Esophagus muscularis mucosa (tissue), 4 donors: ENCODE measurements at regions not wholly inside any gene's neighbourhood (a gene's known extent, or its start where the extent isn't known, plus 50 kb on each side); places are given as distances from the start of the nearest gene placed in this dataset.
A peak's percentile ranks its signal among the peaks of the same experiment; 100 is the strongest.

Experiments
- DNase-seq: peaks from one replicate; pipeline ENCODE4 v3.0.0-alpha.2; 2017; ENCODE audit errors: extremely low spot score
- H3K27ac ChIP-seq, 4 donors: fragments of 200-600 bp; sonication (generic); replicated peaks in 1 of 4; 1 replicate in 3 of 4; 2 replicates in 1 of 4; pipeline ENCODE4 v1.5.1; 2016 to 2019; ENCODE audit warnings: mild to moderate bottlenecking in 1 of 4
- H3K27me3 ChIP-seq, 4 donors: fragments of 200-600 bp; sonication (generic); one replicate each; pipeline versions ENCODE4 v1.5.1 to v1.6.0; 2016 to 2019
- H3K36me3 ChIP-seq, 4 donors: fragments of 200-600 bp; sonication (generic); one replicate each; pipeline ENCODE4 v1.5.1; 2016 to 2019
- H3K4me1 ChIP-seq, 4 donors: fragments of 200-600 bp; sonication (generic); one replicate each; pipeline ENCODE4 v1.5.1; 2016 to 2019
- H3K4me3 ChIP-seq, 4 donors: fragments of 200-600 bp; sonication (generic); 1 replicate in 2 of 4; 2 replicates in 2 of 4; pipeline ENCODE4 v1.5.1; 2016 to 2019; ENCODE audit warnings: mild to moderate bottlenecking in 4 of 4, moderate library complexity in 1 of 4
- H3K9me3 ChIP-seq, 4 donors: fragments of 200-600 bp; sonication (generic); 1 replicate in 3 of 4; 2 replicates in 1 of 4; pipeline ENCODE4 v1.5.1; 2016 to 2019
- EP300 ChIP-seq: sonication (generic); formaldehyde crosslinking; IDR thresholded peaks from one replicate; pipeline ENCODE4 v1.6.1; 2017; ENCODE audit warnings: antibody characterized with exemption
- POLR2A ChIP-seq: fragments of 450-650 bp; IDR thresholded peaks from one replicate; pipeline ENCODE4 v1.6.1; 2017; ENCODE audit warnings: antibody characterized with exemption, moderate library complexity, mild to moderate bottlenecking, low read depth
- POLR2AphosphoS5 ChIP-seq, 2 donors: sonication (generic); formaldehyde crosslinking; IDR thresholded peaks; one replicate each; pipeline ENCODE4 v1.6.1; 2017; ENCODE audit warnings: antibody characterized with exemption in 2 of 2
- WGBS: methylation state at CpG from one replicate; pipeline ENCODE4 v1.1.5; 2018; 5-methylcytosine and 5-hydroxymethylcytosine counted together
- intact Hi-C: fragments of 100-400 bp; cut with DNase I; formaldehyde crosslinking; loops from one replicate; pipeline ENCODE4 v1.15.1; 2023
- TF ChIP-seq, protein P1 (sequence below), 3 experiments: fragments of 200-600 bp in 2 of 3; fragments of 450-650 bp in 1 of 3; sonication (generic) in 2 of 3; IDR thresholded peaks; one replicate each; pipeline ENCODE4 v1.5.1; 2017 to 2019; ENCODE audit warnings: antibody characterized with exemption in 3 of 3, mild to moderate bottlenecking in 2 of 3, moderate library complexity in 1 of 3

DNA sequence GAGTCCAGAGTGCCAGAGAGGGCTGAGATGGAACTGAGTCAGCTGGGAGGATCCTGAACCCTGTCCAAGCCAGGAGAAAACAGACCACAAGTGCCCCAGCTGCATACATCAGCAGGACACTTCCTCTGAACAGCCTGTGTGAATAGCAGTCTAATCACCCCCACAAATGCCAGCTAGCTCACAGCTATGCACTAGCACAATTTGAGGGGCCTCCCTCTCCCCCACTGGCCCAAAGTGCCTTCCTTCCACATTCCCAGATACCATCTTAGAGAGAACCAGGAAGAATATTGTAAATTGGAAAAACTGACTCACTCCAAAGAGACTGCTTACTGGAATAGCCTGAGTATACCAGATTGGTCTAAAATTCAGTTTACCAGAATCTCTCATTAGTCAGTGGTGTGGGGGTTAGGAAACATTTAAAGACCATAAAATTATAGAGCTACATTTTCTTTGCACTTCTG is 292.6 kb upstream of the KLF3 start:
- Histone ChIP-seq H3K36me3 (no peaks in the 10 kb centered on the region), H3K27me3 (no peaks in the 10 kb centered on the region), H3K27ac (no peak overlapping the region), H3K9me3 (no peaks in the 10 kb centered on the region), H3K4me1 (peaks cover 13 to 27% (median 21%) of the 10 kb centered on the region in 4 donors), H3K4me3 (no peak overlapping the region)
- intact Hi-C loops = no loop called here
- DNase-seq = no peak
- TF ChIP-seq POLR2A (no peak), EP300 (no peak), POLR2AphosphoS5 (IDR thresholded peaks at IDR 0.05) (no peak)
- TF ChIP-seq, protein P1, sequence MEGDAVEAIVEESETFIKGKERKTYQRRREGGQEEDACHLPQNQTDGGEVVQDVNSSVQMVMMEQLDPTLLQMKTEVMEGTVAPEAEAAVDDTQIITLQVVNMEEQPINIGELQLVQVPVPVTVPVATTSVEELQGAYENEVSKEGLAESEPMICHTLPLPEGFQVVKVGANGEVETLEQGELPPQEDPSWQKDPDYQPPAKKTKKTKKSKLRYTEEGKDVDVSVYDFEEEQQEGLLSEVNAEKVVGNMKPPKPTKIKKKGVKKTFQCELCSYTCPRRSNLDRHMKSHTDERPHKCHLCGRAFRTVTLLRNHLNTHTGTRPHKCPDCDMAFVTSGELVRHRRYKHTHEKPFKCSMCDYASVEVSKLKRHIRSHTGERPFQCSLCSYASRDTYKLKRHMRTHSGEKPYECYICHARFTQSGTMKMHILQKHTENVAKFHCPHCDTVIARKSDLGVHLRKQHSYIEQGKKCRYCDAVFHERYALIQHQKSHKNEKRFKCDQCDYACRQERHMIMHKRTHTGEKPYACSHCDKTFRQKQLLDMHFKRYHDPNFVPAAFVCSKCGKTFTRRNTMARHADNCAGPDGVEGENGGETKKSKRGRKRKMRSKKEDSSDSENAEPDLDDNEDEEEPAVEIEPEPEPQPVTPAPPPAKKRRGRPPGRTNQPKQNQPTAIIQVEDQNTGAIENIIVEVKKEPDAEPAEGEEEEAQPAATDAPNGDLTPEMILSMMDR (IDR thresholded peaks at IDR 0.05) = no peak

DNA sequence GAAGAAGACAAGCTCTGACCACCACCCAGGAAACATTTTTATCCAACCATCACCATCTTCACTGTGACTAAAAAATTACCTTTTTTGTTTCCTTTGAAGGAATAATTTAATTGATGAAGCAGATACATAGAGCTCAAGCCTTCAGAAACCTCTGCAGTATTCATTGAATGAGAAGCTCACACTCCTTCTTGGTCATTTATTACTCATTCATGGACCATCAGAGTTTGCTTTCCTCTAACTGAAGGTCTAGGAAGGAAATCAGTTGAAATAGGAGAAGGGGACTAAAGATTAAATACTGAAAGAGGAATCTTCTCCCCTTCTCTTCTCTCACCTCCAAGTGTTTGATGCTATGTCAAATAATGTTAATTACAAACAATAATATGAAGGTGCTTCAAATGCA is 290.6 kb upstream of the KLF3 start:
- H3K27me3 ChIP-seq = no peaks in the 10 kb centered on the region
- peaks cover 0 to 7% (median 6%) of the 10 kb centered on the region in 4 donors for H3K4me1 ChIP-seq
- TF ChIP-seq, protein P1 (IDR thresholded peaks at IDR 0.05) = no peak
- TF ChIP-seq POLR2A = no peak
- no peak for TF ChIP-seq POLR2AphosphoS5 (IDR thresholded peaks at IDR 0.05)
- no peak for TF ChIP-seq EP300
- DNase-seq = no peak
- intact Hi-C loops = no loop called here
- no peak overlapping the region for H3K27ac ChIP-seq
- no peak overlapping the region for H3K4me3 ChIP-seq
- H3K36me3 ChIP-seq = no peaks in the 10 kb centered on the region
- no peaks in the 10 kb centered on the region for H3K9me3 ChIP-seq

DNA sequence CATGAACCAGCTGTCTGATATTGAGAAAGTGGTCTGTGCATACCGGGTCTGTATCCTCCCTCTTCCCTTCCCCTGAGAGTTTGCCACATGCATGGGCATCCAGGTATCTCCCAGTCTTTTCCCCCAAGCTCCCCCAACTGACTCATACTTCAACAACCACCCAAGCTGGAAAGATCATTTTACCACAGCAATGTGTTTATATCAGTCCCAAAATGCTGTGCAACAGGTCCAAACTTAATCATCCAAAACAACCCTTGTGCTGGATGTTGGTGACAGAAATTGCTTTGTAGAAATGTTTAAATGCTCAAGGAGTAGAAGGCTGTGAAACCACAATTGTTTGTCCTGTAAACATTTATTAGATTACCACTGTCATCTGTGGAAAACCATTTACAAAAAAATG is 286.8 kb upstream of the KLF3 start:
- H3K27ac ChIP-seq = no peak overlapping the region
- no peaks in the 10 kb centered on the region for H3K9me3 ChIP-seq
- H3K36me3 ChIP-seq = no peaks in the 10 kb centered on the region
- no peak for TF ChIP-seq POLR2AphosphoS5 (IDR thresholded peaks at IDR 0.05)
- no peak overlapping the region for H3K4me3 ChIP-seq
- peaks cover 0 to 3% (median 2%) of the 10 kb centered on the region in 4 donors for H3K4me1 ChIP-seq
- WGBS = 81% methylated on average over 1 of the region's 1 CpG
- intact Hi-C loops = no loop called here
- H3K27me3 ChIP-seq = no peaks in the 10 kb centered on the region
- DNase-seq = no peak

GRCh38 chr4:38378478-38378877 is 285.5 kb upstream of the KLF3 start:
- no peaks in the 10 kb centered on the region for H3K27me3 ChIP-seq
- WGBS = 65% methylated on average over 3 of the region's 3 CpGs
- no peak for TF ChIP-seq POLR2AphosphoS5 (IDR thresholded peaks at IDR 0.05)
- no peak for TF ChIP-seq POLR2A
- TF ChIP-seq EP300 = no peak
- TF ChIP-seq, protein P1 (IDR thresholded peaks at IDR 0.05) = no peak
- no peaks in the 10 kb centered on the region for H3K9me3 ChIP-seq
- H3K36me3 ChIP-seq = no peaks in the 10 kb centered on the region
- peaks cover 0 to 16% (median 15%) of the 10 kb centered on the region in 4 donors for H3K4me1 ChIP-seq
- no peak overlapping the region for H3K4me3 ChIP-seq
- intact Hi-C loops = no loop called here
- no peak for DNase-seq
- no peak overlapping the region for H3K27ac ChIP-seq

DNA sequence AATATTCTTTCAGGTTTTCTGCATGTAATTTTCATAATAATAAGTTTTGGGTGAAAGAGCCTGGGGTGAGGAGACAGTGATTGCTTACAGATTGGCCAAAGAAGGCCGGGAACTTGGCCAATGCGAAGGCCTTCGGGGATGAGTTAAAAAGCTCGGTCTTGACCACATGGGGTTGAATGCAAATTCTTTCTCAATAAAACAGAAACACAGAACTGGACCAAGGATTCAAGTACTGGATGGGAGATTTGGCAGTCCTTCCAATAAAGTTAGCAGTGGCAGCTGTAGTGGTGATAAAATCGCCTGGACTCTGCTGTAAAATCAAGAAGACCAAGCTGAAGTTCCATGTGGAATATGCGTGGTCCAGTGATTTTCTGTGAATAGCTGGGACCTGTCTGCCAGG is 282.2 kb upstream of the KLF3 start:
- TF ChIP-seq EP300 (no peak), POLR2A (no peak), POLR2AphosphoS5 (IDR thresholded peaks at IDR 0.05) (no peak)
- TF ChIP-seq, protein P1 (IDR thresholded peaks at IDR 0.05) = no peak
- DNase-seq = peak; percentile 93
- no peaks in the 10 kb centered on the region for H3K36me3 ChIP-seq

More for the DNA sequence above, 282.2 kb upstream of the KLF3 start:
- H3K9me3 ChIP-seq = no peaks in the 10 kb centered on the region
- no peak overlapping the region for H3K4me3 ChIP-seq
- intact Hi-C loops = no loop called here
- H3K4me1 ChIP-seq = peaks cover 9 to 49% (median 48%) of the 10 kb centered on the region in 4 donors
- H3K27ac ChIP-seq = no peak overlapping the region
- no peaks in the 10 kb centered on the region for H3K27me3 ChIP-seq
- 54% methylated on average over 6 of the region's 6 CpGs for WGBS
